PC-9 (cell line): ENCODE measurements at regions not wholly inside any gene's neighbourhood (a gene's known extent, or its start where the extent isn't known, plus 50 kb on each side); places are given as distances from the start of the nearest gene placed in this dataset.

Experiments used
- BruUV-seq: library from RNA; stranded (reverse); fragments of 400-500 nt; replicated peaks from 2 replicates; lab custom pipeline; 2021; lab: Mats Ljungman, UMichigan
- CTCF ChIA-PET: fragments of 300-600 bp; sonication (Branson Sonifier 250); formaldehyde crosslinking; loops from one replicate; lab custom pipeline; 2022; ENCODE audit warnings: antibody characterized with exemption; lab: Charles Lee
- POLR2A ChIA-PET: fragments of 300-600 bp; sonication (Branson Sonifier 250); formaldehyde crosslinking; loops from one replicate; lab custom pipeline; 2022; ENCODE audit warnings: antibody characterized with exemption; ENCODE audit not compliant: unreplicated experiment; lab: Charles Lee
- DNase-seq, 2 experiments: peaks; one replicate each; pipeline versions ENCODE4 v3.0.0 to v3.0.0-alpha.2; 2015 to 2022; ENCODE audit warnings: mixed read lengths in 1 of 2
- H2AFZ ChIP-seq: fragments of 200-600 bp; sonication (generic); 2 replicates; pipeline ENCODE4 v1.8.1; 2017; ENCODE audit warnings: antibody characterized with exemption
- H3F3A ChIP-seq: fragments of 200-600 bp; sonication (generic); 2 replicates; pipeline ENCODE4 v1.8.1; 2017; ENCODE audit warnings: antibody characterized with exemption, mild to moderate bottlenecking, low read depth; ENCODE audit not compliant: insufficient read depth
- H3K27ac ChIP-seq: fragments of 200-600 bp; sonication (generic); 2 replicates; pipeline ENCODE4 v1.6.1; 2016; ENCODE audit warnings: mixed run types
- H3K27me3 ChIP-seq: fragments of 200-600 bp; sonication (generic); 2 replicates; pipeline ENCODE4 v1.6.1; 2016; ENCODE audit warnings: low read depth, mixed run types; ENCODE audit not compliant: insufficient read depth
- H3K36me3 ChIP-seq: fragments of 200-600 bp; sonication (generic); 2 replicates; pipeline ENCODE4 v1.6.1; 2016; ENCODE audit warnings: low read depth, mixed run types
- H3K4me1 ChIP-seq: fragments of 200-600 bp; sonication (generic); replicated peaks from 2 replicates; pipeline ENCODE4 v1.6.1; 2016; ENCODE audit warnings: mixed run types; ENCODE audit not compliant: insufficient read depth
- H3K4me2 ChIP-seq: fragments of 200-600 bp; sonication (generic); 2 replicates; pipeline ENCODE4 v1.6.1; 2017; ENCODE audit warnings: mixed run types
- H3K4me3 ChIP-seq: fragments of 200-600 bp; sonication (generic); 2 replicates; pipeline ENCODE4 v1.6.1; 2016; ENCODE audit warnings: mixed run types
- H3K79me2 ChIP-seq: fragments of 200-600 bp; sonication (generic); 2 replicates; pipeline ENCODE4 v1.6.1; 2017; ENCODE audit warnings: low read depth, mixed run types
- H3K9me2 ChIP-seq: fragments of 200-600 bp; sonication (generic); 2 replicates; pipeline ENCODE4 v1.8.1; 2017; ENCODE audit warnings: mild to moderate bottlenecking; ENCODE audit not compliant: insufficient read depth
- H3K9me3 ChIP-seq: fragments of 200-600 bp; sonication (generic); 2 replicates; pipeline ENCODE4 v1.8.1; 2016; ENCODE audit warnings: low read depth; ENCODE audit not compliant: insufficient read depth
- H4K20me1 ChIP-seq: fragments of 200-600 bp; sonication (generic); 2 replicates; pipeline ENCODE4 v1.8.1; 2017; ENCODE audit not compliant: insufficient read depth
- EZH2 ChIP-seq: fragments of 200-600 bp; sonication (generic); IDR thresholded peaks from 2 replicates; pipeline ENCODE4 v1.8.0; 2017; ENCODE audit warnings: antibody characterized with exemption, low read depth
- intact Hi-C: fragments of 100-400 bp; cut with micrococcal nuclease; formaldehyde crosslinking; loops from one replicate; pipeline ENCODE4 v1.10.0; 2022; ENCODE audit not compliant: unreplicated experiment
- TF ChIP-seq, protein P1 (sequence below): fragments of 200-600 bp; sonication (generic); conservative IDR thresholded peaks from 2 replicates; pipeline ENCODE4 v1.6.1; 2017; ENCODE audit warnings: mixed run types, antibody characterized with exemption, mild to moderate bottlenecking, moderate library complexity

DNA sequence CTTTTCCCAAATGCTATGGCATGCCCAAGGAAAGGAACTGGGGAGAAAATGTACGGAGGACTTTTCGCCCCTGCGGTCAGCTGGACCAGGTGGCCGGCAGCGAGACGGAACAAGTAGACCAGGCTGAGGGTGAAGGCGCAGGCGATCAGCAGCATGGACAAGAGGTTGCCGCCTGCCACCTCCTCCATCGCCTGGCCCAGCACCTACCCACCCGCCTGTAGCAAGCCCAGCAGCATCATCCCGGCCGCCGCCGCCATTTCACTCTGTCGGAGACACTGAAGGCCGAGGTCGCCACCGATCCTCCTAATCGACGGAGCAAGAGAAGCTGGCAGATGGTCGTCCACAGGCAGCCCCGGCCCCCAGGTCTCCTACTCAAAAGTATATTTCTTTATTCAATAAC lies 1046.3 kb upstream of the GBE1 start:
- Histone ChIP-seq H3K9me2 (no peaks in the 10 kb centered on the region), H3F3A (no peaks in the 10 kb centered on the region), H2AFZ (no peak overlapping the region), H4K20me1 (no peaks in the 10 kb centered on the region), H3K79me2 (no peaks in the 10 kb centered on the region), H3K36me3 (no peaks in the 10 kb centered on the region), H3K4me2 (no peak overlapping the region), H3K27ac (no peak overlapping the region), H3K4me1 (no peaks in the 10 kb centered on the region), H3K4me3 (no peak overlapping the region), H3K9me3 (no peaks in the 10 kb centered on the region), H3K27me3 (no peaks in the 10 kb centered on the region)
- ChIA-PET CTCF (no interaction called here), POLR2A (no interaction called here)
- intact Hi-C loops: no loop called here
- no TSS peak for BruUV-seq
- no peak for DNase-seq
- TF ChIP-seq, protein P1, sequence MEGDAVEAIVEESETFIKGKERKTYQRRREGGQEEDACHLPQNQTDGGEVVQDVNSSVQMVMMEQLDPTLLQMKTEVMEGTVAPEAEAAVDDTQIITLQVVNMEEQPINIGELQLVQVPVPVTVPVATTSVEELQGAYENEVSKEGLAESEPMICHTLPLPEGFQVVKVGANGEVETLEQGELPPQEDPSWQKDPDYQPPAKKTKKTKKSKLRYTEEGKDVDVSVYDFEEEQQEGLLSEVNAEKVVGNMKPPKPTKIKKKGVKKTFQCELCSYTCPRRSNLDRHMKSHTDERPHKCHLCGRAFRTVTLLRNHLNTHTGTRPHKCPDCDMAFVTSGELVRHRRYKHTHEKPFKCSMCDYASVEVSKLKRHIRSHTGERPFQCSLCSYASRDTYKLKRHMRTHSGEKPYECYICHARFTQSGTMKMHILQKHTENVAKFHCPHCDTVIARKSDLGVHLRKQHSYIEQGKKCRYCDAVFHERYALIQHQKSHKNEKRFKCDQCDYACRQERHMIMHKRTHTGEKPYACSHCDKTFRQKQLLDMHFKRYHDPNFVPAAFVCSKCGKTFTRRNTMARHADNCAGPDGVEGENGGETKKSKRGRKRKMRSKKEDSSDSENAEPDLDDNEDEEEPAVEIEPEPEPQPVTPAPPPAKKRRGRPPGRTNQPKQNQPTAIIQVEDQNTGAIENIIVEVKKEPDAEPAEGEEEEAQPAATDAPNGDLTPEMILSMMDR: no peak
- no peak for TF ChIP-seq EZH2

GRCh38 chr3:82802501-82802900 lies 1041.1 kb upstream of the GBE1 start:
- Histone ChIP-seq H3F3A (no peaks in the 10 kb centered on the region), H3K27ac (no peak overlapping the region), H3K27me3 (no peaks in the 10 kb centered on the region), H3K36me3 (no peaks in the 10 kb centered on the region), H3K4me2 (no peak overlapping the region), H2AFZ (0 out of 2 replicates have a peak overlapping the region, but pooled peaks have one; percentile 26), H4K20me1 (no peaks in the 10 kb centered on the region), H3K79me2 (no peaks in the 10 kb centered on the region), H3K9me2 (no peaks in the 10 kb centered on the region), H3K9me3 (no peaks in the 10 kb centered on the region), H3K4me1 (no peaks in the 10 kb centered on the region), H3K4me3 (no peak overlapping the region)
- TF ChIP-seq, protein P1: no peak
- no peak for TF ChIP-seq EZH2
- ChIA-PET CTCF (no interaction called here), POLR2A (no interaction called here)
- DNase-seq: no peak
- BruUV-seq: no TSS peak
- intact Hi-C loops: no loop called here

GRCh38 chr3:82800248-82800647 lies 1038.8 kb upstream of the GBE1 start:
- H3K9me2 ChIP-seq: no peaks in the 10 kb centered on the region
- ChIA-PET CTCF (no interaction called here), POLR2A (no interaction called here)
- no peak overlapping the region for H3K27ac ChIP-seq
- intact Hi-C loops: no loop called here
- no peaks in the 10 kb centered on the region for H3K79me2 ChIP-seq
- BruUV-seq: no TSS peak
- TF ChIP-seq, protein P1: no peak
- no peak for TF ChIP-seq EZH2
- no peaks in the 10 kb centered on the region for H4K20me1 ChIP-seq
- DNase-seq: no peak
- no peaks in the 10 kb centered on the region for H3K9me3 ChIP-seq
- H3K4me1 ChIP-seq: no peaks in the 10 kb centered on the region
- H2AFZ ChIP-seq: no peak overlapping the region
- H3F3A ChIP-seq: no peaks in the 10 kb centered on the region
- H3K4me3 ChIP-seq: no peak overlapping the region
- H3K36me3 ChIP-seq: no peaks in the 10 kb centered on the region
- H3K4me2 ChIP-seq: no peak overlapping the region
- no peaks in the 10 kb centered on the region for H3K27me3 ChIP-seq
